ENCODE measurements at regions not wholly inside any gene's neighbourhood (a gene's known extent, or its start where the extent isn't known, plus 50 kb on each side); places are given as distances from the start of the nearest gene placed in this dataset.

DNA sequence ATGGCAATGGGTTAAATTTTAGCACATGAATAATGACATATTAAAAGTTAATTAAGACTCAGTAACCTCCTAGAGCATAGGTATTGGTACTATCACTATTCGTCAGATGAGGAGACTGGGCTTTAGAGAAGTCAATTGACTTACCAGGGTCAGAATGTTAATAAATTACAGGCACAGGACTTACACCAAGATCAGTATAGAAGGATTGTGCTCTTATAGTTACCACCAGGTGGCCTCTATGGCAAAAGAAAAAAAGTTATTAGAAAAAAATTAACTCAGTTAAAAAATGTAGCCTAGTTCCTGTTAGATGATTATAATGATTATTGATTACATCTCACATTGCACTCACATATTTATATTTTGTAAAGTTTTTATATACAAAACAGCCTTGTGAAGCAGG lies 1163.7 kb downstream of the FAM181B start:
- Histone ChIP-seq H3K27ac (ENCODE audit: insufficient read depth, low read length) (no peak overlapping the region), H2BK20ac (ENCODE audit: low read depth, low read length) (no peak overlapping the region), H2BK5ac (ENCODE audit: low read depth, low read length, poor library complexity, severe bottlenecking) (no peak overlapping the region), H2BK15ac (ENCODE audit: low read depth, low read length) (no peak overlapping the region), H3K9ac (ENCODE audit: low read depth, low read length) (no peak overlapping the region), H3K14ac (replicated peaks; ENCODE audit: low read depth, low read length) (no peak overlapping the region), H3K4me3 (ENCODE audit: insufficient read depth, low read depth, low read length) (no peak overlapping the region), H4K8ac (ENCODE audit: low read depth in 2 of 2, low read length in 2 of 2) (no peak overlapping the region), H4K20me1 (ENCODE audit: insufficient read depth, low read length) (no peaks in the 10 kb centered on the region), H3K9me3 (ENCODE audit: control insufficient read depth, insufficient read depth, low read length) (peaks cover 2% of the 10 kb centered on the region; the same call in 1 of the 2 replicates), H3K56ac (ENCODE audit: extremely low read depth, insufficient read depth, low read length) (no peak overlapping the region), H3K18ac (ENCODE audit: low read depth, low read length) (no peak overlapping the region), H3K4me2 (ENCODE audit: low read depth, low read length) (no peak overlapping the region), H3K4ac (ENCODE audit: low read depth, low read length) (no peak overlapping the region), H4K91ac (ENCODE audit: insufficient read depth, low read depth, low read length) (no peak overlapping the region), H3K36me3 (ENCODE audit: control insufficient read depth, insufficient read depth, low read length) (no peaks in the 10 kb centered on the region), H2AFZ (replicated peaks; ENCODE audit: low read length, poor library complexity) (no peak overlapping the region), H2AK5ac (ENCODE audit: low read depth, low read length) (no peak overlapping the region), H3K23ac (ENCODE audit: low read depth, low read length) (no peak overlapping the region), H2BK120ac (ENCODE audit: low read depth, low read length) (no peak overlapping the region), H3K79me1 (ENCODE audit: low read depth in 1 of 2, low read length in 2 of 2) (no peaks in the 10 kb centered on the region), H3K27me3 (ENCODE audit: control insufficient read depth, insufficient read depth, low read length) (no peaks in the 10 kb centered on the region), H2AK9ac (replicated peaks; ENCODE audit: low read depth, low read length, poor library complexity) (no peak overlapping the region), H3K4me1 (ENCODE audit: control insufficient read depth, insufficient read depth, low read length) (no peaks in the 10 kb centered on the region), H3K9me1 (ENCODE audit: insufficient read depth, low read length) (no peaks in the 10 kb centered on the region), H4K5ac (ENCODE audit: low read depth, low read length) (no peak overlapping the region)
- WGBS, 2 experiments (ENCODE audit: extremely low coverage in 2 of 2, insufficient read length in 1 of 2) = no CpG with 5 or more reads among the region's 1 CpG
- in situ Hi-C loops (cut with MboI; ENCODE audit: low sequenced_read_pairs) (no loop called here), intact Hi-C loops (cut with micrococcal nuclease) (no loop called here), dilution Hi-C loops (cut with HindIII; ENCODE audit: low sequenced_read_pairs, unreplicated experiment) (no loop called here)
- no TSS peak for BruUV-seq (replicated peaks)
- DNase-seq (no peak), ATAC-seq (ENCODE audit: low read depth) (no peak)
- CTCF ChIA-PET = no interaction called here
- no peak for TF ChIP-seq RCOR1 (IDR thresholded peaks at IDR 0.05; ENCODE audit: insufficient replicate concordance, low read length)
- no peak for TF ChIP-seq NFE2L2 (IDR thresholded peaks at IDR 0.05; ENCODE audit: low read depth, low read length)
- TF ChIP-seq MXI1 (IDR thresholded peaks at IDR 0.05; ENCODE audit: borderline replicate concordance, low read depth, low read length) = no peak
- TF ChIP-seq CHD1 (IDR thresholded peaks at IDR 0.05; ENCODE audit: low read depth, low read length) = no peak
- TF ChIP-seq RFX5 (IDR thresholded peaks at IDR 0.05; ENCODE audit: low read depth, low read length) = no peak
- TF ChIP-seq, protein P1, sequence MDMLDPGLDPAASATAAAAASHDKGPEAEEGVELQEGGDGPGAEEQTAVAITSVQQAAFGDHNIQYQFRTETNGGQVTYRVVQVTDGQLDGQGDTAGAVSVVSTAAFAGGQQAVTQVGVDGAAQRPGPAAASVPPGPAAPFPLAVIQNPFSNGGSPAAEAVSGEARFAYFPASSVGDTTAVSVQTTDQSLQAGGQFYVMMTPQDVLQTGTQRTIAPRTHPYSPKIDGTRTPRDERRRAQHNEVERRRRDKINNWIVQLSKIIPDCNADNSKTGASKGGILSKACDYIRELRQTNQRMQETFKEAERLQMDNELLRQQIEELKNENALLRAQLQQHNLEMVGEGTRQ (IDR thresholded peaks at IDR 0.05; ENCODE audit: low read depth, low read length) = no peak
- TF ChIP-seq, protein P2, sequence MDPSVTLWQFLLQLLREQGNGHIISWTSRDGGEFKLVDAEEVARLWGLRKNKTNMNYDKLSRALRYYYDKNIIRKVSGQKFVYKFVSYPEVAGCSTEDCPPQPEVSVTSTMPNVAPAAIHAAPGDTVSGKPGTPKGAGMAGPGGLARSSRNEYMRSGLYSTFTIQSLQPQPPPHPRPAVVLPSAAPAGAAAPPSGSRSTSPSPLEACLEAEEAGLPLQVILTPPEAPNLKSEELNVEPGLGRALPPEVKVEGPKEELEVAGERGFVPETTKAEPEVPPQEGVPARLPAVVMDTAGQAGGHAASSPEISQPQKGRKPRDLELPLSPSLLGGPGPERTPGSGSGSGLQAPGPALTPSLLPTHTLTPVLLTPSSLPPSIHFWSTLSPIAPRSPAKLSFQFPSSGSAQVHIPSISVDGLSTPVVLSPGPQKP (IDR thresholded peaks at IDR 0.05; ENCODE audit: borderline replicate concordance, low read depth, low read length) = no peak
- TF ChIP-seq CEBPB (IDR thresholded peaks at IDR 0.05; ENCODE audit: low read depth, low read length) = no peak
- TF ChIP-seq BHLHE40 (IDR thresholded peaks at IDR 0.05; ENCODE audit: low read depth, low read length) = no peak
- TF ChIP-seq, protein P3, sequence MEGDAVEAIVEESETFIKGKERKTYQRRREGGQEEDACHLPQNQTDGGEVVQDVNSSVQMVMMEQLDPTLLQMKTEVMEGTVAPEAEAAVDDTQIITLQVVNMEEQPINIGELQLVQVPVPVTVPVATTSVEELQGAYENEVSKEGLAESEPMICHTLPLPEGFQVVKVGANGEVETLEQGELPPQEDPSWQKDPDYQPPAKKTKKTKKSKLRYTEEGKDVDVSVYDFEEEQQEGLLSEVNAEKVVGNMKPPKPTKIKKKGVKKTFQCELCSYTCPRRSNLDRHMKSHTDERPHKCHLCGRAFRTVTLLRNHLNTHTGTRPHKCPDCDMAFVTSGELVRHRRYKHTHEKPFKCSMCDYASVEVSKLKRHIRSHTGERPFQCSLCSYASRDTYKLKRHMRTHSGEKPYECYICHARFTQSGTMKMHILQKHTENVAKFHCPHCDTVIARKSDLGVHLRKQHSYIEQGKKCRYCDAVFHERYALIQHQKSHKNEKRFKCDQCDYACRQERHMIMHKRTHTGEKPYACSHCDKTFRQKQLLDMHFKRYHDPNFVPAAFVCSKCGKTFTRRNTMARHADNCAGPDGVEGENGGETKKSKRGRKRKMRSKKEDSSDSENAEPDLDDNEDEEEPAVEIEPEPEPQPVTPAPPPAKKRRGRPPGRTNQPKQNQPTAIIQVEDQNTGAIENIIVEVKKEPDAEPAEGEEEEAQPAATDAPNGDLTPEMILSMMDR (conservative IDR thresholded peaks at IDR 0.05; ENCODE audit: low read depth, low read length) = no peak
- TF ChIP-seq RAD21 (IDR thresholded peaks at IDR 0.05; ENCODE audit: low read length) = no peak
- no peak for TF ChIP-seq MAFK (IDR thresholded peaks at IDR 0.05; ENCODE audit: low read depth, low read length)
- no peak for TF ChIP-seq POLR2A (IDR thresholded peaks at IDR 0.05; ENCODE audit: low read depth, low read length)
- no peak for TF ChIP-seq FOS (IDR thresholded peaks at IDR 0.05; ENCODE audit: low read depth, low read length)
- POLR2A ChIA-PET (ENCODE audit: unreplicated experiment) = no interaction called here
